Transverse colon (tissue), 4 donors: ENCODE measurements at regions not wholly inside any gene's neighbourhood (a gene's known extent, or its start where the extent isn't known, plus 50 kb on each side); places are given as distances from the start of the nearest gene placed in this dataset.
A peak's percentile ranks its signal among the peaks of the same experiment; 100 is the strongest.

Experiments
- DNase-seq: peaks from one replicate; pipeline ENCODE4 v3.0.0-alpha.2; 2019
- H3K27ac ChIP-seq, 4 donors: fragments of 200-600 bp; sonication (generic); 2 replicates each; pipeline ENCODE4 v1.5.1; 2016 to 2018; ENCODE audit warnings: inconsistent platforms in 4 of 4
- H3K27me3 ChIP-seq: fragments of 200-600 bp; sonication (generic); 2 replicates; pipeline ENCODE4 v1.5.1; 2017; ENCODE audit warnings: inconsistent platforms
- H3K36me3 ChIP-seq, 4 donors: fragments of 200-600 bp; sonication (generic); 2 replicates each; pipeline ENCODE4 v1.5.1; 2017 to 2019; ENCODE audit warnings: inconsistent platforms in 4 of 4
- H3K4me1 ChIP-seq, 4 donors: fragments of 200-600 bp; sonication (generic); 2 replicates each; pipeline ENCODE4 v1.5.1; 2017 to 2020; ENCODE audit warnings: inconsistent platforms in 4 of 4
- H3K4me3 ChIP-seq, 4 donors: fragments of 200-600 bp; sonication (generic); 1 replicate in 1 of 4; 2 replicates in 3 of 4; pipeline versions ENCODE4 v1.5.1 to v1.6.1; 2017 to 2019; ENCODE audit warnings: inconsistent platforms in 4 of 4
- H3K9me3 ChIP-seq, 2 donors: fragments of 200-600 bp; sonication (generic); 2 replicates each; pipeline ENCODE4 v1.5.1; 2017 to 2019; ENCODE audit warnings: inconsistent platforms in 2 of 2
- CTCF ChIP-seq, 5 experiments: fragments of 200-600 bp in 3 of 5; fragments of 450-650 bp in 2 of 5; sonication (generic) in 3 of 5; IDR thresholded peaks; 1 replicate in 2 of 5; 2 replicates in 3 of 5; pipeline ENCODE4 v1.5.1; 2016 to 2017; ENCODE audit warnings: antibody characterized with exemption in 5 of 5, inconsistent platforms in 3 of 5, mild to moderate bottlenecking in 2 of 5, moderate library complexity in 1 of 5
- EP300 ChIP-seq: sonication (generic); formaldehyde crosslinking; IDR thresholded peaks from one replicate; pipeline ENCODE4 v1.6.1; 2017; ENCODE audit warnings: antibody characterized with exemption, low read depth
- POLR2A ChIP-seq: fragments of 450-650 bp; IDR thresholded peaks from one replicate; pipeline ENCODE4 v1.6.1; 2016; ENCODE audit warnings: antibody characterized with exemption, mild to moderate bottlenecking, moderate library complexity
- POLR2AphosphoS5 ChIP-seq, 3 donors: sonication (generic); formaldehyde crosslinking; IDR thresholded peaks; one replicate each; pipeline ENCODE4 v1.6.1; 2016; ENCODE audit warnings: antibody characterized with exemption in 3 of 3
- WGBS, 2 donors: methylation state at CpG; one replicate each; pipeline ENCODE4 v1.1.5; 2018; ENCODE audit warnings: low coverage in 1 of 2; 5-methylcytosine and 5-hydroxymethylcytosine counted together
- in situ Hi-C, 4 donors: fragments of 200-750 bp; cut with MboI; loops; one replicate each; pipeline versions ENCODE4 v1.15.0 to v1.15.1; 2017; ENCODE audit warnings: low sequenced_read_pairs in 3 of 4, low pct_ligation_motif_present in 1 of 4, low pct_unique_long_range_greater_than_20kb in 1 of 4
- intact Hi-C: fragments of 100-400 bp; cut with DNase I; formaldehyde crosslinking; loops from one replicate; pipeline ENCODE4 v1.15.1; 2023; ENCODE audit warnings: low total_unique reads

GRCh38 chr6:106866875-106867658, 107.5 kb downstream of the CD24 start:
- Histone ChIP-seq H3K36me3 (no peaks in the 10 kb centered on the region), H3K4me3 (no peak overlapping the region), H3K27ac (no peak overlapping the region), H3K27me3 (no peaks in the 10 kb centered on the region), H3K9me3 (peaks cover 5 to 11% of the 10 kb centered on the region in 2 donors), H3K4me1 (no peaks in the 10 kb centered on the region)
- DNase-seq: no peak
- WGBS, 2 donors: 82 to 86% methylated on average over 5 to 15 of the region's 15 CpGs
- in situ Hi-C loops (no loop called here), intact Hi-C loops (no loop called here)
- TF ChIP-seq POLR2A (no peak), POLR2AphosphoS5 (IDR thresholded peaks at IDR 0.05) (no peak), EP300 (no peak), CTCF (IDR thresholded peaks at IDR 0.05) (no peak)

GRCh38 chr6:106862858-106863257, 111.7 kb downstream of the CD24 start:
- intact Hi-C loops (no loop called here), in situ Hi-C loops (no loop called here)
- Histone ChIP-seq H3K9me3 (peaks cover 0 to 11% of the 10 kb centered on the region in 2 donors), H3K27me3 (no peaks in the 10 kb centered on the region), H3K4me3 (no peak overlapping the region), H3K4me1 (peaks cover 0 to 18% (median 7%) of the 10 kb centered on the region in 4 donors), H3K36me3 (no peaks in the 10 kb centered on the region), H3K27ac (no peak overlapping the region)
- TF ChIP-seq POLR2AphosphoS5 (IDR thresholded peaks at IDR 0.05) (no peak), CTCF (IDR thresholded peaks at IDR 0.05) (no peak), EP300 (no peak), POLR2A (no peak)
- no peak for DNase-seq
- WGBS, 2 donors: 90 to 95% methylated on average over 2 to 4 of the region's 4 CpGs

- H3K27ac ChIP-seq: no peak overlapping the region
- H3K36me3 ChIP-seq: no peaks in the 10 kb centered on the region
- WGBS, 2 donors: 88 to 100% methylated on average over 1 to 4 of the region's 4 CpGs
- no peak for DNase-seq
- H3K4me3 ChIP-seq: no peak overlapping the region
- TF ChIP-seq POLR2AphosphoS5 (IDR thresholded peaks at IDR 0.05) (no peak), EP300 (no peak), CTCF (IDR thresholded peaks at IDR 0.05) (no peak), POLR2A (no peak)
- in situ Hi-C loops: no loop called here
- peaks cover 0 to 20% (median 7%) of the 10 kb centered on the region in 4 donors for H3K4me1 ChIP-seq
- H3K27me3 ChIP-seq: no peaks in the 10 kb centered on the region
- peaks cover 0 to 11% of the 10 kb centered on the region in 2 donors for H3K9me3 ChIP-seq
- intact Hi-C loops: no loop called here
Observed at GRCh38 chr6:106860940-106861339, 113.6 kb downstream of the CD24 start.

- in situ Hi-C loops: no loop called here
- Histone ChIP-seq H3K9me3 (peaks cover 0 to 11% of the 10 kb centered on the region in 2 donors), H3K27me3 (no peaks in the 10 kb centered on the region), H3K4me3 (no peak overlapping the region), H3K4me1 (peaks cover 0 to 20% (median 7%) of the 10 kb centered on the region in 4 donors), H3K27ac (peak overlapping the region; percentile 59 to 77 (median 65)), H3K36me3 (no peaks in the 10 kb centered on the region)
- peak in 1 of 3 donors; percentile 58 for TF ChIP-seq POLR2AphosphoS5 (IDR thresholded peaks at IDR 0.05)
- TF ChIP-seq EP300: no peak
- TF ChIP-seq POLR2A: no peak
- TF ChIP-seq CTCF (IDR thresholded peaks at IDR 0.05): no peak
- DNase-seq: peak; percentile 78
- intact Hi-C loops: no loop called here
- WGBS, 2 donors: 31% methylated on average over 3 of the region's 3 CpGs; no CpG with 5 or more reads in 1 of the 2 donors
Observed at GRCh38 chr6:106858653-106859092, 115.9 kb downstream of the CD24 start.
